ENCODE measurements at regions not wholly inside any gene's neighbourhood (a gene's known extent, or its start where the extent isn't known, plus 50 kb on each side); places are given as distances from the start of the nearest gene placed in this dataset.

- DNase-seq = no peak
These were observed 72.3 kb downstream of the LINC00237 start for GRCh38 chr20:21033817-21034216.

GRCh38 chr20:21031666-21032065, 74.5 kb downstream of the LINC00237 start:
- no peak for DNase-seq

- DNase-seq = no peak
These were observed 76.8 kb downstream of the LINC00237 start for GRCh38 chr20:21029341-21029740.

- DNase-seq = no peak
These were observed 77.2 kb downstream of the LINC00237 start for GRCh38 chr20:21028921-21029320.

GRCh38 chr20:21028436-21028835, 77.7 kb downstream of the LINC00237 start:
- no peak for DNase-seq

- DNase-seq = no peak
These were observed 78.6 kb downstream of the LINC00237 start for GRCh38 chr20:21027569-21027968.

GRCh38 chr20:21026951-21027350, 79.2 kb downstream of the LINC00237 start:
- DNase-seq = no peak

GRCh38 chr20:21024420-21024819, 81.7 kb downstream of the LINC00237 start:
- no peak for DNase-seq

- DNase-seq = no peak
These were observed 83.2 kb downstream of the LINC00237 start for GRCh38 chr20:21022925-21023324.

GRCh38 chr20:21021472-21021790, 84.7 kb downstream of the LINC00237 start:
- DNase-seq = no peak

- peak; percentile 11 for DNase-seq
These were observed 85.3 kb downstream of the LINC00237 start for GRCh38 chr20:21020659-21021471.

GRCh38 chr20:21019814-21020658, 86.1 kb downstream of the LINC00237 start:
- no peak for DNase-seq

GRCh38 chr20:21019468-21019813, 86.7 kb downstream of the LINC00237 start:
- DNase-seq = no peak

GRCh38 chr20:21018576-21018975, 87.6 kb downstream of the LINC00237 start:
- no peak for DNase-seq

GRCh38 chr20:21017528-21018085, 88.6 kb downstream of the LINC00237 start:
- no peak for DNase-seq

- no peak for DNase-seq
These were observed 89.4 kb downstream of the LINC00237 start for GRCh38 chr20:21016751-21017150.

- DNase-seq = no peak
These were observed 91.6 kb downstream of the LINC00237 start for GRCh38 chr20:21014528-21014927.

- DNase-seq = no peak
These were observed 97.2 kb downstream of the LINC00237 start for GRCh38 chr20:21008951-21009350.

GRCh38 chr20:21006611-21007010, 99.5 kb downstream of the LINC00237 start:
- DNase-seq = no peak

- DNase-seq = no peak
These were observed 101.6 kb downstream of the LINC00237 start for GRCh38 chr20:21004386-21005076.

GRCh38 chr20:21003902-21004301, 102.3 kb downstream of the LINC00237 start:
- DNase-seq = no peak

- no peak for DNase-seq
These were observed 103.7 kb downstream of the LINC00237 start for GRCh38 chr20:21002486-21002885.

- no peak for DNase-seq
These were observed 112.8 kb downstream of the LINC00237 start for GRCh38 chr20:20993372-20993771.
